A549 (cell line): ENCODE measurements at regions not wholly inside any gene's neighbourhood (a gene's known extent, or its start where the extent isn't known, plus 50 kb on each side); places are given as distances from the start of the nearest gene placed in this dataset.

Experiments used
- ATAC-seq, 2 experiments: fragments of 200-7000 bp in 1 of 2; fragments of >200 bp in 1 of 2; cut with Nextera tagmentation in 1 of 2; cut with Tn5 transposase in 1 of 2; 3 replicates each; pipeline versions ENCODE4 v1.8.0 to v1.9.1; 2018 to 2020; ENCODE audit warnings: mild to moderate bottlenecking in 1 of 2, moderate library complexity in 1 of 2
- CTCF ChIA-PET: fragments of 300-600 bp; sonication (Branson Sonifier 250); formaldehyde crosslinking; extraction: SDS; loops from one replicate; lab custom pipeline; 2021; ENCODE audit warnings: antibody characterized with exemption, inconsistent platforms; lab: Yijun Ruan, JAX
- POLR2A ChIA-PET: fragments of 350-600 bp; formaldehyde crosslinking; extraction: SDS; loops from one replicate; lab custom pipeline; 2021; ENCODE audit warnings: antibody characterized with exemption, inconsistent platforms; lab: Yijun Ruan, JAX
- DNase-seq, 2 experiments: peaks; one replicate each; pipeline versions ENCODE4 v3.0.0 to v3.0.0-alpha.2; 2011 to 2016; ENCODE audit warnings: low read depth in 1 of 2, low spot score in 1 of 2
- FAIRE-seq: peaks from 2 replicates; lab custom pipeline; 2011; peaks lifted over from hg19 to GRCh38; lab: Jason Lieb, UNC
- H3K27ac ChIP-seq, 2 experiments: fragments of >200 bp; sonication (Bioruptor Twin); formaldehyde crosslinking; 3 replicates each; pipeline ENCODE4 v1.5.1; 2016 to 2017
- H3K4me1 ChIP-seq: fragments of >200 bp; sonication (Bioruptor Twin); formaldehyde crosslinking; 3 replicates; pipeline ENCODE4 v1.6.1; 2016
- H3K4me2 ChIP-seq: fragments of >200 bp; sonication (Bioruptor Twin); formaldehyde crosslinking; 3 replicates; pipeline ENCODE4 v1.6.1; 2016
- H3K4me3 ChIP-seq: fragments of >200 bp; sonication (Bioruptor Twin); formaldehyde crosslinking; 3 replicates; pipeline ENCODE4 v1.5.1; 2016
- H3K9me3 ChIP-seq: fragments of >200 bp; sonication (Bioruptor Twin); formaldehyde crosslinking; 3 replicates; pipeline ENCODE4 v1.6.1; 2016
- CBX2 ChIP-seq: fragments of 200-600 bp; sonication (generic); IDR thresholded peaks from 2 replicates; pipeline ENCODE4 v1.6.1; 2016; ENCODE audit warnings: low read depth, mild to moderate bottlenecking, borderline replicate concordance
- CEBPB ChIP-seq, 2 experiments: fragments of >200 bp in 1 of 2; sonication (Bioruptor Twin) in 1 of 2; formaldehyde crosslinking in 1 of 2; IDR thresholded peaks; 2 replicates each; pipeline ENCODE4 v1.6.1; 2012 to 2016
- EHF ChIP-seq: fragments of 250-450 bp; sonication (Bioruptor Pico); IDR thresholded peaks from 2 replicates; pipeline ENCODE4 v1.5.0; 2020; ENCODE audit warnings: mild to moderate bottlenecking
- EHMT2 ChIP-seq: fragments of 200-600 bp; sonication (generic); IDR thresholded peaks from 2 replicates; pipeline ENCODE4 v1.6.1; 2016; ENCODE audit warnings: antibody characterized with exemption, low read depth, mild to moderate bottlenecking, moderate library complexity
- EP300 ChIP-seq, 2 experiments: fragments of >200 bp; sonication (Bioruptor Twin); formaldehyde crosslinking; IDR thresholded peaks; 2 replicates in 1 of 2; 3 replicates in 1 of 2; pipeline ENCODE4 v1.6.1; 2016 to 2017
- FOSB ChIP-seq: fragments of 250-450 bp; sonication (Bioruptor Pico); IDR thresholded peaks from 2 replicates; pipeline ENCODE4 v1.5.0; 2020; ENCODE audit warnings: mild to moderate bottlenecking, moderate library complexity
- FOSL2 ChIP-seq, 2 experiments: fragments of 450-650 bp in 1 of 2; fragments of >200 bp in 1 of 2; sonication (Bioruptor Twin) in 1 of 2; formaldehyde crosslinking; IDR thresholded peaks; 2 replicates each; pipeline versions ENCODE4 v1.5.0 to v1.6.1; 2016 to 2020; ENCODE audit warnings: mild to moderate bottlenecking in 1 of 2, moderate library complexity in 1 of 2
- FOXS1 ChIP-seq: fragments of 250-450 bp; sonication (Bioruptor Pico); IDR thresholded peaks from 2 replicates; pipeline ENCODE4 v1.5.0; 2020; ENCODE audit warnings: mild to moderate bottlenecking, moderate library complexity
- GATA3 ChIP-seq: IDR thresholded peaks from 2 replicates; pipeline ENCODE4 v1.6.1; 2012; ENCODE audit warnings: borderline replicate concordance
- HDAC2 ChIP-seq: fragments of 200-600 bp; sonication (generic); IDR thresholded peaks from 2 replicates; pipeline ENCODE4 v1.6.1; 2016
- HOXB5 ChIP-seq: fragments of 250-450 bp; sonication (Bioruptor Pico); IDR thresholded peaks from 2 replicates; pipeline ENCODE4 v1.5.0; 2020; ENCODE audit warnings: mild to moderate bottlenecking, moderate library complexity
- JUNB ChIP-seq: fragments of >200 bp; sonication (Bioruptor Twin); formaldehyde crosslinking; IDR thresholded peaks from 2 replicates; pipeline ENCODE4 v1.6.1; 2016
- KDM1A ChIP-seq: fragments of 200-600 bp; sonication (generic); IDR thresholded peaks from 2 replicates; pipeline ENCODE4 v1.6.1; 2016; ENCODE audit warnings: low read depth, mild to moderate bottlenecking
- KDM5A ChIP-seq: fragments of 200-600 bp; sonication (generic); IDR thresholded peaks from 2 replicates; pipeline ENCODE4 v1.6.1; 2016; ENCODE audit warnings: antibody characterized with exemption, mild to moderate bottlenecking
- MAZ ChIP-seq: fragments of 150-350 bp; IDR thresholded peaks from 2 replicates; pipeline ENCODE4 v1.6.1; 2014; ENCODE audit warnings: antibody characterized with exemption, low read depth, low read length, borderline replicate concordance
- MYC ChIP-seq: IDR thresholded peaks from 2 replicates; pipeline ENCODE4 v1.6.1; 2012; ENCODE audit warnings: mild to moderate bottlenecking, inconsistent platforms, low read length, improper control_type of control experiment, borderline replicate concordance
- POLR2AphosphoS2 ChIP-seq: conservative IDR thresholded peaks from 2 replicates; pipeline ENCODE4 v1.6.1; 2012; ENCODE audit warnings: low read length, improper control_type of control experiment, inconsistent platforms
- RAD21 ChIP-seq, 2 experiments: fragments of >200 bp in 1 of 2; sonication (Bioruptor Twin) in 1 of 2; formaldehyde crosslinking in 1 of 2; IDR thresholded peaks in 1 of 2; conservative IDR thresholded peaks in 1 of 2; 2 replicates in 1 of 2; 3 replicates in 1 of 2; pipeline ENCODE4 v1.6.1; 2012 to 2018; ENCODE audit warnings: inconsistent platforms in 1 of 2
- RCOR1 ChIP-seq: fragments of 150-350 bp; IDR thresholded peaks from 2 replicates; pipeline ENCODE4 v1.6.1; 2014; ENCODE audit warnings: antibody characterized with exemption, low read length, low read depth
- RFX5 ChIP-seq: fragments of 450-650 bp; IDR thresholded peaks from 2 replicates; pipeline ENCODE4 v1.7.1; 2014; ENCODE audit warnings: antibody characterized with exemption, mild to moderate bottlenecking, moderate library complexity
- SREBF2 ChIP-seq: fragments of 450-650 bp; IDR thresholded peaks from 2 replicates; pipeline ENCODE4 v1.6.1; 2014; ENCODE audit warnings: mild to moderate bottlenecking, moderate library complexity
- TFCP2L1 ChIP-seq: fragments of 250-450 bp; sonication (Bioruptor Pico); IDR thresholded peaks from 2 replicates; pipeline ENCODE4 v1.5.0; 2021; ENCODE audit warnings: mild to moderate bottlenecking
- ZC3H11A ChIP-seq: fragments of 450-650 bp; IDR thresholded peaks from 2 replicates; pipeline ENCODE4 v1.6.1; 2014; ENCODE audit warnings: antibody characterized with exemption, mild to moderate bottlenecking
- ZFP36 ChIP-seq: fragments of 450-650 bp; IDR thresholded peaks from 2 replicates; pipeline ENCODE4 v1.6.1; 2014; ENCODE audit warnings: borderline replicate concordance; ENCODE audit not compliant: partially characterized antibody
- ZNF302 ChIP-seq: fragments of 250-450 bp; sonication (Bioruptor Pico); IDR thresholded peaks from 2 replicates; pipeline ENCODE4 v1.9.0; 2021; ENCODE audit warnings: inconsistent platforms, mild to moderate bottlenecking, moderate library complexity
- WGBS: methylation state at CpG from one replicate; pipeline ENCODE4 v1.1.6; 2017; ENCODE audit errors: missing lambda C conversion rate; 5-methylcytosine and 5-hydroxymethylcytosine counted together
- TF ChIP-seq, protein P1 (sequence below): IDR thresholded peaks from 2 replicates; pipeline ENCODE4 v1.6.1; 2012; ENCODE audit warnings: low read depth, borderline replicate concordance
- TF ChIP-seq, protein P2 (sequence below): fragments of >200 bp; sonication (Bioruptor Twin); formaldehyde crosslinking; IDR thresholded peaks from 2 replicates; pipeline ENCODE4 v1.6.1; 2016
- TF ChIP-seq, protein P3 (sequence below): fragments of 250-450 bp; sonication (Bioruptor Pico); IDR thresholded peaks from 2 replicates; pipeline ENCODE4 v1.5.0; 2021; ENCODE audit warnings: mild to moderate bottlenecking, moderate library complexity, borderline replicate concordance
- TF ChIP-seq, protein P4 (sequence below): fragments of 200-600 bp; sonication (generic); IDR thresholded peaks from 2 replicates; pipeline ENCODE4 v1.6.1; 2016; ENCODE audit warnings: antibody characterized with exemption, mild to moderate bottlenecking, moderate library complexity
- TF ChIP-seq, protein P5 (sequence below): fragments of 150-350 bp; IDR thresholded peaks from 2 replicates; pipeline ENCODE4 v1.6.1; 2014; ENCODE audit warnings: low read depth, mild to moderate bottlenecking, low read length
- TF ChIP-seq, protein P6 (sequence below): IDR thresholded peaks from 2 replicates; pipeline ENCODE4 v1.6.1; 2012

DNA sequence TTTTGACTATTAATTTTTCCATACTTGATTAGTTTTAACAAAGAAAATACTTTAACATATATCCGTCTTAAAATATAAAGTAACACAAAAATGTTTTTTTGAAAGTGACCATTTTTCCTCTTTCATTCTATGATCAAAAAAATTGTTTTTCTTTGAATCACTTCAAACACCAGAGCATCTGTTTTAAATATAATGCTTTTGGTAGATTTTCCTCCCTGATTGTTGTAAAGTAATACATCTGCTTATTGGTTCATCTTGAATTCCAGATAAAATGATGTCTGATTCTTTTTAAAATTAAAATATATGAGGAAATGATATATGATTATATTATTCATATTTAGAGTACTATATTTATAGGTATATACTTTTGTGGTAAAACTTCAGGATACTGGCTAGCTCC is 76.2 kb upstream of the LPAR1 start:
- ChIA-PET CTCF (interaction anchor here (2.7 kb wide), 1 partner anchor 13 kb away, joined by 10 read pairs; no protein-coding TSS in a partner anchor), POLR2A (no interaction called here)
- DNase-seq (no peak), ATAC-seq (no peak), FAIRE-seq (peak; percentile 49)
- TF ChIP-seq RAD21 (conservative IDR thresholded peaks at IDR 0.05 in 1 of 2, IDR thresholded peaks at IDR 0.05 in 1 of 2): no peak
- no peak for TF ChIP-seq TFCP2L1 (CRISPR knock-in tag)
- no peak for TF ChIP-seq MYC
- no peak for TF ChIP-seq EHF (CRISPR knock-in tag)
- no peak for TF ChIP-seq MAZ
- no peak for TF ChIP-seq KDM1A
- TF ChIP-seq ZFP36: no peak
- TF ChIP-seq, protein P1, sequence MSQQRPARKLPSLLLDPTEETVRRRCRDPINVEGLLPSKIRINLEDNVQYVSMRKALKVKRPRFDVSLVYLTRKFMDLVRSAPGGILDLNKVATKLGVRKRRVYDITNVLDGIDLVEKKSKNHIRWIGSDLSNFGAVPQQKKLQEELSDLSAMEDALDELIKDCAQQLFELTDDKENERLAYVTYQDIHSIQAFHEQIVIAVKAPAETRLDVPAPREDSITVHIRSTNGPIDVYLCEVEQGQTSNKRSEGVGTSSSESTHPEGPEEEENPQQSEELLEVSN: no peak
- TF ChIP-seq ZC3H11A: no peak
- TF ChIP-seq RFX5: no peak
- TF ChIP-seq GATA3: no peak
- no peak for TF ChIP-seq HDAC2
- TF ChIP-seq SREBF2: no peak
- TF ChIP-seq JUNB: no peak
- TF ChIP-seq POLR2AphosphoS2: no peak
- TF ChIP-seq CEBPB (IDR thresholded peaks at IDR 0.05): no peak
- TF ChIP-seq ZNF302: no peak
- TF ChIP-seq FOXS1 (CRISPR knock-in tag): no peak
- TF ChIP-seq, protein P2, sequence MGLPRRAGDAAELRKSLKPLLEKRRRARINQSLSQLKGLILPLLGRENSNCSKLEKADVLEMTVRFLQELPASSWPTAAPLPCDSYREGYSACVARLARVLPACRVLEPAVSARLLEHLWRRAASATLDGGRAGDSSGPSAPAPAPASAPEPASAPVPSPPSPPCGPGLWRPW: no peak
- TF ChIP-seq FOSB (CRISPR knock-in tag): no peak
- 74% methylated on average over 1 of the region's 1 CpG for WGBS
- H3K4me1 ChIP-seq: no peaks in the 10 kb centered on the region
- no peak overlapping the region for H3K4me2 ChIP-seq
- no peak overlapping the region for H3K27ac ChIP-seq
- no peak overlapping the region for H3K4me3 ChIP-seq
- 0 out of 3 replicates have a peak, but pooled peaks cover 3% of the 10 kb centered on the region for H3K9me3 ChIP-seq

DNA sequence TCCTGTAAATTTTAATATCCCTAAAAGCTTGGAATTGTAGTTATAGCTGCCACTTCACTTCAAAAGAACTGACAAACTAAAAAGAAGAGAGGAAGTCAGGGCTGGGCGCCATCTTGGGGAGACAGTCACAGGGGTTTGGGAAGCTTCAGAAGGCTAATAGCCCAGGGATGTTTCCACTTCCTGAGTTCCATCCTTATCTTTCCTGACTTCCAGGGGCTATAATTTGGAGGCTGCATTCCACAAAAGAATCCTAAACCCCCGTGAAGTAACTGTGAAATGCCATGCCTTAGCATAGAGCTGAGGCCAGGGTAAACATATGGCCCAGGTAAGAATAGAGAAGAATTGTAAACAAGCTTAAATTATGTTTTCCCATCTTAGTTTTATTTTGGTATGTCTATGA is 75.4 kb upstream of the LPAR1 start:
- POLR2A ChIA-PET: no interaction called here
- no peak for ATAC-seq
- H3K27ac ChIP-seq: no peak overlapping the region
- H3K4me2 ChIP-seq: no peak overlapping the region
- no peak for DNase-seq
- CTCF ChIA-PET: interaction anchor here (1.5 to 2.7 kb wide), 2 partner anchors 12 to 20 kb away, joined by 4 to 10 read pairs; no protein-coding TSS in a partner anchor
- no peak overlapping the region for H3K4me3 ChIP-seq
- H3K4me1 ChIP-seq: no peaks in the 10 kb centered on the region
- 71% methylated on average over 2 of the region's 2 CpGs for WGBS
- FAIRE-seq: no peak
- H3K9me3 ChIP-seq: no peaks in the 10 kb centered on the region
- TF ChIP-seq EP300 (IDR thresholded peaks at IDR 0.05) (no peak), HOXB5 (CRISPR knock-in tag) (no peak), EHMT2 (no peak), POLR2AphosphoS2 (no peak), FOSL2 (IDR thresholded peaks at IDR 0.05) (no peak), FOSL2 (CRISPR knock-in tag; IDR thresholded peaks at IDR 0.05) (no peak), CBX2 (no peak), KDM5A (no peak), RCOR1 (no peak)
- TF ChIP-seq, protein P2: no peak
- TF ChIP-seq, protein P3, sequence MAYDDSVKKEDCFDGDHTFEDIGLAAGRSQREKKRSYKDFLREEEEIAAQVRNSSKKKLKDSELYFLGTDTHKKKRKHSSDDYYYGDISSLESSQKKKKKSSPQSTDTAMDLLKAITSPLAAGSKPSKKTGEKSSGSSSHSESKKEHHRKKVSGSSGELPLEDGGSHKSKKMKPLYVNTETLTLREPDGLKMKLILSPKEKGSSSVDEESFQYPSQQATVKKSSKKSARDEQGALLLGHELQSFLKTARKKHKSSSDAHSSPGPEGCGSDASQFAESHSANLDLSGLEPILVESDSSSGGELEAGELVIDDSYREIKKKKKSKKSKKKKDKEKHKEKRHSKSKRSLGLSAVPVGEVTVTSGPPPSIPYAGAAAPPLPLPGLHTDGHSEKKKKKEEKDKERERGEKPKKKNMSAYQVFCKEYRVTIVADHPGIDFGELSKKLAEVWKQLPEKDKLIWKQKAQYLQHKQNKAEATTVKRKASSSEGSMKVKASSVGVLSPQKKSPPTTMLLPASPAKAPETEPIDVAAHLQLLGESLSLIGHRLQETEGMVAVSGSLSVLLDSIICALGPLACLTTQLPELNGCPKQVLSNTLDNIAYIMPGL: no peak
- TF ChIP-seq, protein P4, sequence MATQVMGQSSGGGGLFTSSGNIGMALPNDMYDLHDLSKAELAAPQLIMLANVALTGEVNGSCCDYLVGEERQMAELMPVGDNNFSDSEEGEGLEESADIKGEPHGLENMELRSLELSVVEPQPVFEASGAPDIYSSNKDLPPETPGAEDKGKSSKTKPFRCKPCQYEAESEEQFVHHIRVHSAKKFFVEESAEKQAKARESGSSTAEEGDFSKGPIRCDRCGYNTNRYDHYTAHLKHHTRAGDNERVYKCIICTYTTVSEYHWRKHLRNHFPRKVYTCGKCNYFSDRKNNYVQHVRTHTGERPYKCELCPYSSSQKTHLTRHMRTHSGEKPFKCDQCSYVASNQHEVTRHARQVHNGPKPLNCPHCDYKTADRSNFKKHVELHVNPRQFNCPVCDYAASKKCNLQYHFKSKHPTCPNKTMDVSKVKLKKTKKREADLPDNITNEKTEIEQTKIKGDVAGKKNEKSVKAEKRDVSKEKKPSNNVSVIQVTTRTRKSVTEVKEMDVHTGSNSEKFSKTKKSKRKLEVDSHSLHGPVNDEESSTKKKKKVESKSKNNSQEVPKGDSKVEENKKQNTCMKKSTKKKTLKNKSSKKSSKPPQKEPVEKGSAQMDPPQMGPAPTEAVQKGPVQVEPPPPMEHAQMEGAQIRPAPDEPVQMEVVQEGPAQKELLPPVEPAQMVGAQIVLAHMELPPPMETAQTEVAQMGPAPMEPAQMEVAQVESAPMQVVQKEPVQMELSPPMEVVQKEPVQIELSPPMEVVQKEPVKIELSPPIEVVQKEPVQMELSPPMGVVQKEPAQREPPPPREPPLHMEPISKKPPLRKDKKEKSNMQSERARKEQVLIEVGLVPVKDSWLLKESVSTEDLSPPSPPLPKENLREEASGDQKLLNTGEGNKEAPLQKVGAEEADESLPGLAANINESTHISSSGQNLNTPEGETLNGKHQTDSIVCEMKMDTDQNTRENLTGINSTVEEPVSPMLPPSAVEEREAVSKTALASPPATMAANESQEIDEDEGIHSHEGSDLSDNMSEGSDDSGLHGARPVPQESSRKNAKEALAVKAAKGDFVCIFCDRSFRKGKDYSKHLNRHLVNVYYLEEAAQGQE: no peak
- TF ChIP-seq, protein P5, sequence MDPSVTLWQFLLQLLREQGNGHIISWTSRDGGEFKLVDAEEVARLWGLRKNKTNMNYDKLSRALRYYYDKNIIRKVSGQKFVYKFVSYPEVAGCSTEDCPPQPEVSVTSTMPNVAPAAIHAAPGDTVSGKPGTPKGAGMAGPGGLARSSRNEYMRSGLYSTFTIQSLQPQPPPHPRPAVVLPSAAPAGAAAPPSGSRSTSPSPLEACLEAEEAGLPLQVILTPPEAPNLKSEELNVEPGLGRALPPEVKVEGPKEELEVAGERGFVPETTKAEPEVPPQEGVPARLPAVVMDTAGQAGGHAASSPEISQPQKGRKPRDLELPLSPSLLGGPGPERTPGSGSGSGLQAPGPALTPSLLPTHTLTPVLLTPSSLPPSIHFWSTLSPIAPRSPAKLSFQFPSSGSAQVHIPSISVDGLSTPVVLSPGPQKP: no peak
- TF ChIP-seq, protein P6, sequence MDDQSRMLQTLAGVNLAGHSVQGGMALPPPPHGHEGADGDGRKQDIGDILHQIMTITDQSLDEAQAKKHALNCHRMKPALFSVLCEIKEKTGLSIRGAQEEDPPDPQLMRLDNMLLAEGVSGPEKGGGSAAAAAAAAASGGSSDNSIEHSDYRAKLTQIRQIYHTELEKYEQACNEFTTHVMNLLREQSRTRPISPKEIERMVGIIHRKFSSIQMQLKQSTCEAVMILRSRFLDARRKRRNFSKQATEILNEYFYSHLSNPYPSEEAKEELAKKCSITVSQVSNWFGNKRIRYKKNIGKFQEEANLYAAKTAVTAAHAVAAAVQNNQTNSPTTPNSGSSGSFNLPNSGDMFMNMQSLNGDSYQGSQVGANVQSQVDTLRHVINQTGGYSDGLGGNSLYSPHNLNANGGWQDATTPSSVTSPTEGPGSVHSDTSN: no peak
